PC-9 (cell line): ENCODE measurements at regions not wholly inside any gene's neighbourhood (a gene's known extent, or its start where the extent isn't known, plus 50 kb on each side); places are given as distances from the start of the nearest gene placed in this dataset.

Source experiments
- CTCF ChIP-seq: fragments of 200-600 bp; sonication (generic); conservative IDR thresholded peaks from 2 replicates; pipeline ENCODE4 v1.6.1; 2017; ENCODE audit warnings: mixed run types, antibody characterized with exemption, mild to moderate bottlenecking, moderate library complexity
- EZH2 ChIP-seq: fragments of 200-600 bp; sonication (generic); IDR thresholded peaks from 2 replicates; pipeline ENCODE4 v1.8.0; 2017; ENCODE audit warnings: antibody characterized with exemption, low read depth

- TF ChIP-seq CTCF = no peak
- TF ChIP-seq EZH2 = no peak
Measured at GRCh38 chr5:136579238-136579637, 213.9 kb upstream of the TRPC7 start.
